H1 (cell line): ENCODE measurements at regions not wholly inside any gene's neighbourhood (a gene's known extent, or its start where the extent isn't known, plus 50 kb on each side); places are given as distances from the start of the nearest gene placed in this dataset.

Experiments used
- CTCF ChIA-PET: fragments of 300-600 bp; sonication (Branson Sonifier 250); formaldehyde crosslinking; loops from one replicate; lab custom pipeline; 2021; ENCODE audit not compliant: partially characterized antibody; lab: Charles Lee
- POLR2A ChIA-PET: fragments of 300-600 bp; sonication (Branson Sonifier 250); formaldehyde crosslinking; loops from one replicate; lab custom pipeline; 2021; ENCODE audit warnings: inconsistent platforms; ENCODE audit not compliant: partially characterized antibody; lab: Charles Lee
- DNase-seq, 2 experiments: peaks; one replicate each; pipeline versions ENCODE4 v3.0.0 to v3.0.0-alpha.2; 2010 to 2022; ENCODE audit warnings: low spot score in 2 of 2, low read depth in 1 of 2, mixed read lengths in 1 of 2
- FAIRE-seq: peaks from 2 replicates; lab custom pipeline; 2011; peaks lifted over from hg19 to GRCh38; lab: Jason Lieb, UNC
- H2AFZ ChIP-seq: 2 replicates; pipeline ENCODE4 v1.8.1; 2012; ENCODE audit warnings: low read length, inconsistent platforms
- H2AK5ac ChIP-seq: 2 replicates; pipeline ENCODE4 v1.6.1; 2013; ENCODE audit warnings: low read depth, low read length
- H2BK120ac ChIP-seq: replicated peaks from 2 replicates; pipeline ENCODE3; 2013; ENCODE audit warnings: low read depth, low read length, inconsistent platforms
- H2BK12ac ChIP-seq: 2 replicates; pipeline ENCODE4 v1.6.1; 2013; ENCODE audit warnings: low read depth, low read length
- H2BK15ac ChIP-seq: 2 replicates; pipeline ENCODE4 v1.6.1; 2013; ENCODE audit warnings: low read length
- H2BK20ac ChIP-seq: 2 replicates; pipeline ENCODE4 v1.6.1; 2013; ENCODE audit warnings: low read length
- H2BK5ac ChIP-seq: 2 replicates; pipeline ENCODE4 v1.6.1; 2013; ENCODE audit warnings: low read depth, low read length
- H3K14ac ChIP-seq: 2 replicates; pipeline ENCODE4 v1.6.1; 2013; ENCODE audit warnings: inconsistent platforms; ENCODE audit not compliant: insufficient read length
- H3K18ac ChIP-seq: 2 replicates; pipeline ENCODE4 v1.6.1; 2013; ENCODE audit warnings: low read length; ENCODE audit errors: extremely low read depth
- H3K23ac ChIP-seq: 2 replicates; pipeline ENCODE4 v1.6.1; 2013; ENCODE audit warnings: inconsistent platforms; ENCODE audit not compliant: insufficient read length
- H3K23me2 ChIP-seq: 2 replicates; pipeline ENCODE4 v1.6.1; 2013; ENCODE audit warnings: low read depth, low read length
- H3K27ac ChIP-seq: 2 replicates; pipeline ENCODE4 v1.6.1; 2011; ENCODE audit warnings: low read depth, low read length, inconsistent platforms
- H3K27me3 ChIP-seq, 4 experiments: replicated peaks in 1 of 4; 1 replicate in 1 of 4; 2 replicates in 3 of 4; pipeline versions ENCODE4 v1.6.1 to v1.8.1; 2011 to 2013; ENCODE audit warnings: low read length in 3 of 4, mild to moderate bottlenecking in 3 of 4, inconsistent platforms in 2 of 4, mixed read lengths in 2 of 4, moderate library complexity in 1 of 4; ENCODE audit not compliant: control insufficient read depth in 3 of 4, insufficient read depth in 3 of 4; ENCODE audit errors: extremely low read depth in 1 of 4
- H3K36me3 ChIP-seq, 4 experiments: 2 replicates each; pipeline versions ENCODE4 v1.6.1 to v1.8.1; 2011 to 2013; ENCODE audit warnings: mild to moderate bottlenecking in 4 of 4, low read length in 3 of 4, moderate library complexity in 2 of 4, control low read depth in 1 of 4, inconsistent platforms in 1 of 4; ENCODE audit not compliant: insufficient read depth in 4 of 4, control insufficient read depth in 2 of 4
- H3K4ac ChIP-seq: replicated peaks from 2 replicates; pipeline ENCODE3; 2013; ENCODE audit warnings: low read length, low read depth, mixed read lengths, inconsistent platforms; ENCODE audit not compliant: insufficient read length
- H3K4me1 ChIP-seq, 4 experiments: replicated peaks in 1 of 4; 1 replicate in 1 of 4; 2 replicates in 3 of 4; pipeline versions ENCODE4 v1.6.1 to v1.8.1; 2011 to 2013; ENCODE audit warnings: low read length in 3 of 4, inconsistent platforms in 2 of 4, mixed read lengths in 1 of 4; ENCODE audit not compliant: insufficient read depth in 4 of 4, control insufficient read depth in 3 of 4
- H3K4me2 ChIP-seq, 2 experiments: 2 replicates each; pipeline versions ENCODE4 v1.6.1 to v1.8.1; 2011 to 2013; ENCODE audit warnings: low read depth in 2 of 2, low read length in 2 of 2, control low read depth in 1 of 2, inconsistent platforms in 1 of 2, mild to moderate bottlenecking in 1 of 2; ENCODE audit not compliant: insufficient read depth in 1 of 2
- H3K4me3 ChIP-seq, 4 experiments: fragments of 200-600, 300-600 bp in 1 of 4; sonication (generic), shearing (Covaris generic), sonication (Bioruptor Twin) in 1 of 4; 2 replicates each; pipeline versions ENCODE4 v1.5.1 to v1.8.1; 2011 to 2016; ENCODE audit warnings: low read length in 4 of 4, low read depth in 3 of 4, control low read depth in 2 of 4, inconsistent platforms in 2 of 4, mild to moderate bottlenecking in 2 of 4, mixed read lengths in 1 of 4, moderate library complexity in 1 of 4; ENCODE audit not compliant: insufficient read depth in 2 of 4; ENCODE audit errors: extremely low read depth in 1 of 4
- H3K56ac ChIP-seq: replicated peaks from 2 replicates; pipeline ENCODE3; 2013; ENCODE audit warnings: low read depth, mild to moderate bottlenecking, mixed read lengths, low read length, inconsistent platforms; ENCODE audit not compliant: insufficient read length
- H3K79me1 ChIP-seq: 2 replicates; pipeline ENCODE4 v1.6.1; 2013; ENCODE audit warnings: low read depth, low read length, control low read depth
- H3K79me2 ChIP-seq, 2 experiments: 2 replicates each; pipeline versions ENCODE4 v1.6.1 to v1.8.1; 2012 to 2013; ENCODE audit warnings: low read length in 2 of 2, mild to moderate bottlenecking in 2 of 2, inconsistent platforms in 1 of 2; ENCODE audit not compliant: insufficient read depth in 2 of 2, control insufficient read depth in 1 of 2
- H3K9ac ChIP-seq, 4 experiments: replicated peaks in 1 of 4; 1 replicate in 1 of 4; 2 replicates in 3 of 4; pipeline versions ENCODE4 v1.6.1 to v1.8.1; 2011 to 2013; ENCODE audit warnings: low read depth in 3 of 4, low read length in 3 of 4, control low read depth in 2 of 4, mild to moderate bottlenecking in 2 of 4, moderate library complexity in 2 of 4, inconsistent platforms in 1 of 4; ENCODE audit errors: extremely low read depth in 1 of 4
- H3K9me3 ChIP-seq, 2 experiments: 2 replicates each; pipeline versions ENCODE4 v1.6.1 to v1.8.1; 2012 to 2013; ENCODE audit warnings: mild to moderate bottlenecking in 2 of 2, moderate library complexity in 2 of 2, control low read depth in 1 of 2, inconsistent platforms in 1 of 2, low read depth in 1 of 2, low read length in 1 of 2, mixed read lengths in 1 of 2; ENCODE audit not compliant: insufficient read depth in 2 of 2
- H4K20me1 ChIP-seq, 2 experiments: replicated peaks in 1 of 2; 2 replicates each; pipeline versions ENCODE3 to v1.8.1; 2011 to 2013; ENCODE audit warnings: inconsistent platforms in 2 of 2, low read length in 2 of 2, mild to moderate bottlenecking in 1 of 2; ENCODE audit not compliant: insufficient read depth in 2 of 2, control insufficient read depth in 1 of 2
- H4K5ac ChIP-seq: 2 replicates; pipeline ENCODE4 v1.6.1; 2013; ENCODE audit warnings: low read length, low read depth, mixed read lengths, inconsistent platforms; ENCODE audit not compliant: insufficient read length
- H4K8ac ChIP-seq: 2 replicates; pipeline ENCODE4 v1.8.0; 2013; ENCODE audit warnings: mild to moderate bottlenecking, moderate library complexity, low read length, inconsistent platforms; ENCODE audit not compliant: insufficient read depth; ENCODE audit errors: extremely low read depth
- H4K91ac ChIP-seq: replicated peaks from 2 replicates; pipeline ENCODE3; 2013; ENCODE audit warnings: low read length, mixed read lengths, inconsistent platforms; ENCODE audit not compliant: insufficient read length
- FOSL1 ChIP-seq: IDR thresholded peaks from 2 replicates; pipeline ENCODE4 v1.6.1; 2011; ENCODE audit warnings: mild to moderate bottlenecking, low read depth, low read length, moderate library complexity; ENCODE audit not compliant: insufficient read depth
- HDAC2 ChIP-seq, 2 experiments: fragments of 300-600 bp in 1 of 2; sonication (generic) in 1 of 2; IDR thresholded peaks; 2 replicates each; pipeline ENCODE4 v1.6.1; 2011 to 2012; ENCODE audit warnings: low read depth in 2 of 2, low read length in 2 of 2, mild to moderate bottlenecking in 2 of 2, moderate library complexity in 2 of 2, borderline replicate concordance in 1 of 2, inconsistent platforms in 1 of 2
- KDM1A ChIP-seq: fragments of 200-600, 300-600 bp; sonication (generic); IDR thresholded peaks from 2 replicates; pipeline ENCODE4 v1.7.1; 2016; ENCODE audit warnings: mild to moderate bottlenecking, low read length, borderline replicate concordance
- NANOG ChIP-seq: IDR thresholded peaks from 2 replicates; pipeline ENCODE4 v1.6.1; 2011; ENCODE audit warnings: low read length, low read depth, mild to moderate bottlenecking, inconsistent platforms; ENCODE audit not compliant: insufficient read depth, poor library complexity, severe bottlenecking
- SP4 ChIP-seq: IDR thresholded peaks from 2 replicates; pipeline ENCODE4 v1.6.1; 2012; ENCODE audit warnings: low read length, inconsistent platforms
- SRF ChIP-seq: IDR thresholded peaks from 2 replicates; pipeline ENCODE4 v1.6.1; 2011; ENCODE audit warnings: mild to moderate bottlenecking, low read depth, low read length, moderate library complexity
- TCF12 ChIP-seq: IDR thresholded peaks from 2 replicates; pipeline ENCODE4 v1.6.1; 2011; ENCODE audit warnings: low read depth, mild to moderate bottlenecking, low read length
- YY1 ChIP-seq: IDR thresholded peaks from 2 replicates; pipeline ENCODE4 v1.6.1; 2011; ENCODE audit warnings: low read depth, mild to moderate bottlenecking, low read length
- WGBS, 2 experiments: shearing (Covaris generic) in 1 of 2; methylation state at CpG; one replicate each; pipeline versions ENCODE4 v1.1.6 to v1.1.7; 2013 to 2015; ENCODE audit warnings: low lambda C conversion rate in 2 of 2, mixed read lengths in 2 of 2, inconsistent platforms in 1 of 2, low coverage in 1 of 2, missing lambda C conversion rate in 1 of 2; ENCODE audit not compliant: insufficient replicate concordance in 2 of 2, insufficient coverage in 1 of 2, insufficient read length in 1 of 2; ENCODE audit errors: extremely low coverage in 1 of 2, missing lambda C conversion rate in 1 of 2; 5-methylcytosine and 5-hydroxymethylcytosine counted together

GRCh38 chr13:106797081-106797640 is 229.2 kb upstream of the ARGLU1 start:
- H3K9ac ChIP-seq, result no peak overlapping the region
- no peak overlapping the region for H3K18ac ChIP-seq
- POLR2A ChIA-PET, result interaction anchor here (0.6 to 1.4 kb wide), 13 partner anchors 9 to 1411 kb away, joined by 3 to 8 read pairs (median 4); partner anchors contain the start of gene ARGLU1
- TF ChIP-seq NANOG, result no peak
- TF ChIP-seq HDAC2 (IDR thresholded peaks at IDR 0.05; ENCODE audit: borderline replicate concordance in 1 of 2, low read depth in 2 of 2, low read length in 2 of 2), result peak in 1 of 2 experiments; percentile 56; a peak in 1 of 4 replicates
- no peak for TF ChIP-seq SRF
- no peak for TF ChIP-seq SP4
- TF ChIP-seq TCF12, result 0 out of 2 replicates have a peak, but pooled peaks have one; percentile 52
- peak; percentile 88 for TF ChIP-seq KDM1A
- TF ChIP-seq YY1, result no peak
- no peak for TF ChIP-seq FOSL1
- no peak overlapping the region for H3K4ac ChIP-seq
- H3K23me2 ChIP-seq, result 0 out of 2 replicates have a peak, but pooled peaks cover 2% of the 10 kb centered on the region
- peaks cover 7 to 12% (median 10%) of the 10 kb centered on the region in 4 experiments for H3K4me1 ChIP-seq
- H3K14ac ChIP-seq, result no peak overlapping the region
- peak overlapping the region in 1 of 2 experiments; percentile 83; a peak in 2 of 4 replicates for H3K4me2 ChIP-seq
- no peaks in the 10 kb centered on the region for H3K36me3 ChIP-seq
- no peak overlapping the region for H4K5ac ChIP-seq
- no peaks in the 10 kb centered on the region for H3K79me1 ChIP-seq
- no peak overlapping the region for H4K8ac ChIP-seq
- no peak overlapping the region for H2AFZ ChIP-seq
- H2BK120ac ChIP-seq, result no peak overlapping the region
- peak overlapping the region; percentile 92; the same call in 1 of the 2 replicates for H3K27ac ChIP-seq
- FAIRE-seq (no peak), DNase-seq (no peak)
- CTCF ChIA-PET, result interaction anchor here (0.7 to 1.3 kb wide), 4 partner anchors 11 to 153 kb away, joined by 3 read pairs; no protein-coding TSS in a partner anchor
- no peak overlapping the region for H3K4me3 ChIP-seq
- no peak overlapping the region for H4K91ac ChIP-seq
- no peak overlapping the region for H3K23ac ChIP-seq
- no peak overlapping the region for H3K56ac ChIP-seq
- peaks cover 0 to 17% (median 13%) of the 10 kb centered on the region in 4 experiments; a peak in 4 of 7 replicates for H3K27me3 ChIP-seq
- WGBS, 2 experiments, result 35% methylated on average over 9 of the region's 9 CpGs; no CpG with 5 or more reads in 1 of the 2 experiments
- H2BK12ac ChIP-seq, result peak overlapping the region; percentile 54
- H2AK5ac ChIP-seq, result no peak overlapping the region
- H2BK5ac ChIP-seq, result peak overlapping the region; percentile 26; the same call in 1 of the 2 replicates
- no peak overlapping the region for H2BK20ac ChIP-seq
- H3K79me2 ChIP-seq, result no peaks in the 10 kb centered on the region
- no peaks in the 10 kb centered on the region for H3K9me3 ChIP-seq
- H4K20me1 ChIP-seq, result no peaks in the 10 kb centered on the region
- no peak overlapping the region for H2BK15ac ChIP-seq
